H1 (cell line): ENCODE measurements at regions not wholly inside any gene's neighbourhood (a gene's known extent, or its start where the extent isn't known, plus 50 kb on each side); places are given as distances from the start of the nearest gene placed in this dataset.

Experiments
- CTCF ChIA-PET: fragments of 300-600 bp; sonication (Branson Sonifier 250); formaldehyde crosslinking; loops from one replicate; lab custom pipeline; 2021; ENCODE audit not compliant: partially characterized antibody; lab: Charles Lee
- POLR2A ChIA-PET: fragments of 300-600 bp; sonication (Branson Sonifier 250); formaldehyde crosslinking; loops from one replicate; lab custom pipeline; 2021; ENCODE audit warnings: inconsistent platforms; ENCODE audit not compliant: partially characterized antibody; lab: Charles Lee
- DNase-seq, 2 experiments: peaks; one replicate each; pipeline versions ENCODE4 v3.0.0 to v3.0.0-alpha.2; 2010 to 2022; ENCODE audit warnings: low spot score in 2 of 2, low read depth in 1 of 2, mixed read lengths in 1 of 2
- FAIRE-seq: peaks from 2 replicates; lab custom pipeline; 2011; peaks lifted over from hg19 to GRCh38; lab: Jason Lieb, UNC
- H2AFZ ChIP-seq: 2 replicates; pipeline ENCODE4 v1.8.1; 2012; ENCODE audit warnings: low read length, inconsistent platforms
- H2AK5ac ChIP-seq: 2 replicates; pipeline ENCODE4 v1.6.1; 2013; ENCODE audit warnings: low read depth, low read length
- H2BK120ac ChIP-seq: replicated peaks from 2 replicates; pipeline ENCODE3; 2013; ENCODE audit warnings: low read depth, low read length, inconsistent platforms
- H2BK12ac ChIP-seq: 2 replicates; pipeline ENCODE4 v1.6.1; 2013; ENCODE audit warnings: low read depth, low read length
- H2BK15ac ChIP-seq: 2 replicates; pipeline ENCODE4 v1.6.1; 2013; ENCODE audit warnings: low read length
- H2BK20ac ChIP-seq: 2 replicates; pipeline ENCODE4 v1.6.1; 2013; ENCODE audit warnings: low read length
- H2BK5ac ChIP-seq: 2 replicates; pipeline ENCODE4 v1.6.1; 2013; ENCODE audit warnings: low read depth, low read length
- H3K14ac ChIP-seq: 2 replicates; pipeline ENCODE4 v1.6.1; 2013; ENCODE audit warnings: inconsistent platforms; ENCODE audit not compliant: insufficient read length
- H3K18ac ChIP-seq: 2 replicates; pipeline ENCODE4 v1.6.1; 2013; ENCODE audit warnings: low read length; ENCODE audit errors: extremely low read depth
- H3K23ac ChIP-seq: 2 replicates; pipeline ENCODE4 v1.6.1; 2013; ENCODE audit warnings: inconsistent platforms; ENCODE audit not compliant: insufficient read length
- H3K23me2 ChIP-seq: 2 replicates; pipeline ENCODE4 v1.6.1; 2013; ENCODE audit warnings: low read depth, low read length
- H3K27ac ChIP-seq: 2 replicates; pipeline ENCODE4 v1.6.1; 2011; ENCODE audit warnings: low read depth, low read length, inconsistent platforms
- H3K27me3 ChIP-seq, 4 experiments: replicated peaks in 1 of 4; 1 replicate in 1 of 4; 2 replicates in 3 of 4; pipeline versions ENCODE4 v1.6.1 to v1.8.1; 2011 to 2013; ENCODE audit warnings: low read length in 3 of 4, mild to moderate bottlenecking in 3 of 4, inconsistent platforms in 2 of 4, mixed read lengths in 2 of 4, moderate library complexity in 1 of 4; ENCODE audit not compliant: control insufficient read depth in 3 of 4, insufficient read depth in 3 of 4; ENCODE audit errors: extremely low read depth in 1 of 4
- H3K36me3 ChIP-seq, 4 experiments: 2 replicates each; pipeline versions ENCODE4 v1.6.1 to v1.8.1; 2011 to 2013; ENCODE audit warnings: mild to moderate bottlenecking in 4 of 4, low read length in 3 of 4, moderate library complexity in 2 of 4, control low read depth in 1 of 4, inconsistent platforms in 1 of 4; ENCODE audit not compliant: insufficient read depth in 4 of 4, control insufficient read depth in 2 of 4
- H3K4ac ChIP-seq: replicated peaks from 2 replicates; pipeline ENCODE3; 2013; ENCODE audit warnings: low read length, low read depth, mixed read lengths, inconsistent platforms; ENCODE audit not compliant: insufficient read length
- H3K4me1 ChIP-seq, 4 experiments: replicated peaks in 1 of 4; 1 replicate in 1 of 4; 2 replicates in 3 of 4; pipeline versions ENCODE4 v1.6.1 to v1.8.1; 2011 to 2013; ENCODE audit warnings: low read length in 3 of 4, inconsistent platforms in 2 of 4, mixed read lengths in 1 of 4; ENCODE audit not compliant: insufficient read depth in 4 of 4, control insufficient read depth in 3 of 4
- H3K4me2 ChIP-seq, 2 experiments: 2 replicates each; pipeline versions ENCODE4 v1.6.1 to v1.8.1; 2011 to 2013; ENCODE audit warnings: low read depth in 2 of 2, low read length in 2 of 2, control low read depth in 1 of 2, inconsistent platforms in 1 of 2, mild to moderate bottlenecking in 1 of 2; ENCODE audit not compliant: insufficient read depth in 1 of 2
- H3K4me3 ChIP-seq, 4 experiments: fragments of 200-600, 300-600 bp in 1 of 4; sonication (generic), shearing (Covaris generic), sonication (Bioruptor Twin) in 1 of 4; 2 replicates each; pipeline versions ENCODE4 v1.5.1 to v1.8.1; 2011 to 2016; ENCODE audit warnings: low read length in 4 of 4, low read depth in 3 of 4, control low read depth in 2 of 4, inconsistent platforms in 2 of 4, mild to moderate bottlenecking in 2 of 4, mixed read lengths in 1 of 4, moderate library complexity in 1 of 4; ENCODE audit not compliant: insufficient read depth in 2 of 4; ENCODE audit errors: extremely low read depth in 1 of 4
- H3K56ac ChIP-seq: replicated peaks from 2 replicates; pipeline ENCODE3; 2013; ENCODE audit warnings: low read depth, mild to moderate bottlenecking, mixed read lengths, low read length, inconsistent platforms; ENCODE audit not compliant: insufficient read length
- H3K79me1 ChIP-seq: 2 replicates; pipeline ENCODE4 v1.6.1; 2013; ENCODE audit warnings: low read depth, low read length, control low read depth
- H3K79me2 ChIP-seq, 2 experiments: 2 replicates each; pipeline versions ENCODE4 v1.6.1 to v1.8.1; 2012 to 2013; ENCODE audit warnings: low read length in 2 of 2, mild to moderate bottlenecking in 2 of 2, inconsistent platforms in 1 of 2; ENCODE audit not compliant: insufficient read depth in 2 of 2, control insufficient read depth in 1 of 2
- H3K9ac ChIP-seq, 4 experiments: replicated peaks in 1 of 4; 1 replicate in 1 of 4; 2 replicates in 3 of 4; pipeline versions ENCODE4 v1.6.1 to v1.8.1; 2011 to 2013; ENCODE audit warnings: low read depth in 3 of 4, low read length in 3 of 4, control low read depth in 2 of 4, mild to moderate bottlenecking in 2 of 4, moderate library complexity in 2 of 4, inconsistent platforms in 1 of 4; ENCODE audit errors: extremely low read depth in 1 of 4
- H3K9me3 ChIP-seq, 2 experiments: 2 replicates each; pipeline versions ENCODE4 v1.6.1 to v1.8.1; 2012 to 2013; ENCODE audit warnings: mild to moderate bottlenecking in 2 of 2, moderate library complexity in 2 of 2, control low read depth in 1 of 2, inconsistent platforms in 1 of 2, low read depth in 1 of 2, low read length in 1 of 2, mixed read lengths in 1 of 2; ENCODE audit not compliant: insufficient read depth in 2 of 2
- H4K20me1 ChIP-seq, 2 experiments: replicated peaks in 1 of 2; 2 replicates each; pipeline versions ENCODE3 to v1.8.1; 2011 to 2013; ENCODE audit warnings: inconsistent platforms in 2 of 2, low read length in 2 of 2, mild to moderate bottlenecking in 1 of 2; ENCODE audit not compliant: insufficient read depth in 2 of 2, control insufficient read depth in 1 of 2
- H4K5ac ChIP-seq: 2 replicates; pipeline ENCODE4 v1.6.1; 2013; ENCODE audit warnings: low read length, low read depth, mixed read lengths, inconsistent platforms; ENCODE audit not compliant: insufficient read length
- H4K8ac ChIP-seq: 2 replicates; pipeline ENCODE4 v1.8.0; 2013; ENCODE audit warnings: mild to moderate bottlenecking, moderate library complexity, low read length, inconsistent platforms; ENCODE audit not compliant: insufficient read depth; ENCODE audit errors: extremely low read depth
- H4K91ac ChIP-seq: replicated peaks from 2 replicates; pipeline ENCODE3; 2013; ENCODE audit warnings: low read length, mixed read lengths, inconsistent platforms; ENCODE audit not compliant: insufficient read length
- BCL11A ChIP-seq, 2 experiments: IDR thresholded peaks; one replicate each; pipeline ENCODE4 v1.6.1; 2011; ENCODE audit warnings: low read depth in 2 of 2, low read length in 2 of 2, mild to moderate bottlenecking in 2 of 2
- CBX5 ChIP-seq: fragments of 300-800, 300-1000 bp; sonication (generic); IDR thresholded peaks from 2 replicates; pipeline ENCODE4 v1.7.1; 2016; ENCODE audit warnings: antibody characterized with exemption, low read length, low read depth
- CTBP2 ChIP-seq: IDR thresholded peaks from 2 replicates; pipeline ENCODE4 v1.7.0; 2011; ENCODE audit warnings: borderline replicate concordance, mild to moderate bottlenecking, moderate library complexity, mixed read lengths, low read length; ENCODE audit not compliant: insufficient read depth, insufficient read length
- JUN ChIP-seq: IDR thresholded peaks from 2 replicates; pipeline ENCODE4 v1.6.1; 2011; ENCODE audit warnings: low read depth, mild to moderate bottlenecking, improper control_type of control experiment, low read length
- RFX5 ChIP-seq: IDR thresholded peaks from 2 replicates; pipeline ENCODE4 v1.6.1; 2011; ENCODE audit warnings: low read depth, low read length, improper control_type of control experiment, borderline replicate concordance
- SAP30 ChIP-seq: fragments of 300-600 bp; sonication (generic); IDR thresholded peaks from 2 replicates; pipeline ENCODE4 v1.7.1; 2012; ENCODE audit warnings: low read length, moderate library complexity, mild to moderate bottlenecking, inconsistent platforms; ENCODE audit not compliant: insufficient read depth, insufficient replicate concordance
- TCF12 ChIP-seq: IDR thresholded peaks from 2 replicates; pipeline ENCODE4 v1.6.1; 2011; ENCODE audit warnings: low read depth, mild to moderate bottlenecking, low read length
- YY1 ChIP-seq: IDR thresholded peaks from 2 replicates; pipeline ENCODE4 v1.6.1; 2011; ENCODE audit warnings: low read depth, mild to moderate bottlenecking, low read length
- ZNF274 ChIP-seq: IDR thresholded peaks from 2 replicates; pipeline ENCODE4 v1.7.0; 2012; ENCODE audit warnings: low read length, borderline replicate concordance; ENCODE audit errors: extremely low read depth
- WGBS, 2 experiments: shearing (Covaris generic) in 1 of 2; methylation state at CpG; one replicate each; pipeline versions ENCODE4 v1.1.6 to v1.1.7; 2013 to 2015; ENCODE audit warnings: low lambda C conversion rate in 2 of 2, mixed read lengths in 2 of 2, inconsistent platforms in 1 of 2, low coverage in 1 of 2, missing lambda C conversion rate in 1 of 2; ENCODE audit not compliant: insufficient replicate concordance in 2 of 2, insufficient coverage in 1 of 2, insufficient read length in 1 of 2; ENCODE audit errors: extremely low coverage in 1 of 2, missing lambda C conversion rate in 1 of 2; 5-methylcytosine and 5-hydroxymethylcytosine counted together
- TF ChIP-seq, protein P1 (sequence below): IDR thresholded peaks from 2 replicates; pipeline ENCODE4 v1.6.1; 2012; ENCODE audit warnings: inconsistent platforms
- TF ChIP-seq, protein P2 (sequence below): IDR thresholded peaks from 2 replicates; pipeline ENCODE4 v1.6.1; 2011; ENCODE audit warnings: low read depth, mild to moderate bottlenecking, low read length; ENCODE audit not compliant: insufficient read depth
- TF ChIP-seq, protein P3 (sequence below): IDR thresholded peaks from 2 replicates; pipeline ENCODE4 v1.6.1; 2011; ENCODE audit warnings: low read length, improper control_type of control experiment

DNA sequence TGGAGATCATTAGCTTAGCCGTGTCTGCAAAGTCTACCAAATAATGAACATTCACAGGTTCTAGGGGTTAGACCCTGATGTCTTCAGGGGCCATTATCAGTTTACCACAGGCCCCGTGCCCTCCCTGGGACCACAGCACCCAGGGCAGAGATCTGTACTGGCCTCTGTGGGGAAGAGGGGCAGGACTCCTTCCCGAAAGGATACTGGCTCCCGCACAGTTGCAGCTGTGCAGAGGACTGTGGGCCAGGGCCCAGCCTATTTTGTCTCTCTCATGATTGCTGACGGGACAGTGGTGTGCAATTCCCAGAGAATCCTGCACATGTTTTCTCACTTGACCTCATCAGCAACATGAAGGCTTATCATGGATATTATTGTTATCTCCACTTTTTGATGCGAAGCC is 243.9 kb downstream of the GLRX3 start:
- Histone ChIP-seq H3K56ac (no peak overlapping the region), H3K79me1 (no peaks in the 10 kb centered on the region), H3K14ac (no peak overlapping the region), H2BK20ac (no peak overlapping the region), H3K27ac (no peak overlapping the region), H3K23me2 (peaks cover 10% of the 10 kb centered on the region; the same call in 1 of the 2 replicates), H3K9ac (no peak overlapping the region), H3K79me2 (no peaks in the 10 kb centered on the region), H3K27me3 (no peaks in the 10 kb centered on the region), H4K20me1 (no peaks in the 10 kb centered on the region), H3K4ac (no peak overlapping the region), H3K4me2 (no peak overlapping the region), H3K4me1 (0 out of 7 replicates have a peak, but pooled peaks cover 0 to 2% (median 0%) of the 10 kb centered on the region in 4 experiments), H3K4me3 (no peak overlapping the region), H2AFZ (no peak overlapping the region), H3K36me3 (no peaks in the 10 kb centered on the region), H2BK12ac (no peak overlapping the region), H3K18ac (no peak overlapping the region), H2AK5ac (no peak overlapping the region), H3K23ac (no peak overlapping the region), H4K8ac (no peak overlapping the region), H2BK5ac (no peak overlapping the region), H4K91ac (no peak overlapping the region), H2BK15ac (no peak overlapping the region), H4K5ac (no peak overlapping the region), H2BK120ac (no peak overlapping the region), H3K9me3 (peaks cover 3 to 7% of the 10 kb centered on the region in 2 experiments; a peak in 2 of 4 replicates)
- DNase-seq (no peak), FAIRE-seq (no peak)
- CTCF ChIA-PET: interaction anchor here (0.9 to 1.6 kb wide), 3 partner anchors 8 to 19 kb away, joined by 3 to 4 read pairs (median 3); no protein-coding TSS in a partner anchor
- POLR2A ChIA-PET: no interaction called here
- 67% methylated on average over 6 of the region's 6 CpGs; no CpG with 5 or more reads in 1 of the 2 experiments for WGBS, 2 experiments
- no peak for TF ChIP-seq ZNF274
- no peak for TF ChIP-seq SAP30
- no peak for TF ChIP-seq RFX5
- no peak for TF ChIP-seq CBX5
- TF ChIP-seq, protein P1, sequence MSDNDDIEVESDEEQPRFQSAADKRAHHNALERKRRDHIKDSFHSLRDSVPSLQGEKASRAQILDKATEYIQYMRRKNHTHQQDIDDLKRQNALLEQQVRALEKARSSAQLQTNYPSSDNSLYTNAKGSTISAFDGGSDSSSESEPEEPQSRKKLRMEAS: no peak
- no peak for TF ChIP-seq YY1
- TF ChIP-seq BCL11A (IDR thresholded peaks at IDR 0.05; ENCODE audit: low read depth in 2 of 2, low read length in 2 of 2): no peak
- TF ChIP-seq, protein P2, sequence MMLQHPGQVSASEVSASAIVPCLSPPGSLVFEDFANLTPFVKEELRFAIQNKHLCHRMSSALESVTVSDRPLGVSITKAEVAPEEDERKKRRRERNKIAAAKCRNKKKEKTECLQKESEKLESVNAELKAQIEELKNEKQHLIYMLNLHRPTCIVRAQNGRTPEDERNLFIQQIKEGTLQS: no peak
- TF ChIP-seq, protein P3, sequence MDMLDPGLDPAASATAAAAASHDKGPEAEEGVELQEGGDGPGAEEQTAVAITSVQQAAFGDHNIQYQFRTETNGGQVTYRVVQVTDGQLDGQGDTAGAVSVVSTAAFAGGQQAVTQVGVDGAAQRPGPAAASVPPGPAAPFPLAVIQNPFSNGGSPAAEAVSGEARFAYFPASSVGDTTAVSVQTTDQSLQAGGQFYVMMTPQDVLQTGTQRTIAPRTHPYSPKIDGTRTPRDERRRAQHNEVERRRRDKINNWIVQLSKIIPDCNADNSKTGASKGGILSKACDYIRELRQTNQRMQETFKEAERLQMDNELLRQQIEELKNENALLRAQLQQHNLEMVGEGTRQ: no peak
- TF ChIP-seq TCF12: no peak
- TF ChIP-seq JUN: no peak
- no peak for TF ChIP-seq CTBP2
